ENCODE measurements at regions not wholly inside any gene's neighbourhood (a gene's known extent, or its start where the extent isn't known, plus 50 kb on each side); places are given as distances from the start of the nearest gene placed in this dataset.

- TF ChIP-seq, protein P1, sequence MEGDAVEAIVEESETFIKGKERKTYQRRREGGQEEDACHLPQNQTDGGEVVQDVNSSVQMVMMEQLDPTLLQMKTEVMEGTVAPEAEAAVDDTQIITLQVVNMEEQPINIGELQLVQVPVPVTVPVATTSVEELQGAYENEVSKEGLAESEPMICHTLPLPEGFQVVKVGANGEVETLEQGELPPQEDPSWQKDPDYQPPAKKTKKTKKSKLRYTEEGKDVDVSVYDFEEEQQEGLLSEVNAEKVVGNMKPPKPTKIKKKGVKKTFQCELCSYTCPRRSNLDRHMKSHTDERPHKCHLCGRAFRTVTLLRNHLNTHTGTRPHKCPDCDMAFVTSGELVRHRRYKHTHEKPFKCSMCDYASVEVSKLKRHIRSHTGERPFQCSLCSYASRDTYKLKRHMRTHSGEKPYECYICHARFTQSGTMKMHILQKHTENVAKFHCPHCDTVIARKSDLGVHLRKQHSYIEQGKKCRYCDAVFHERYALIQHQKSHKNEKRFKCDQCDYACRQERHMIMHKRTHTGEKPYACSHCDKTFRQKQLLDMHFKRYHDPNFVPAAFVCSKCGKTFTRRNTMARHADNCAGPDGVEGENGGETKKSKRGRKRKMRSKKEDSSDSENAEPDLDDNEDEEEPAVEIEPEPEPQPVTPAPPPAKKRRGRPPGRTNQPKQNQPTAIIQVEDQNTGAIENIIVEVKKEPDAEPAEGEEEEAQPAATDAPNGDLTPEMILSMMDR (IDR thresholded peaks at IDR 0.05), result no peak
- TF ChIP-seq POLR2A (IDR thresholded peaks at IDR 0.05) (no peak), POLR2AphosphoS5 (IDR thresholded peaks at IDR 0.05; ENCODE audit: insufficient read depth in 1 of 2, low read depth in 1 of 2) (no peak)
Observed at GRCh38 chr13:47144782-47145181, 247.9 kb upstream of the HTR2A start.

Data from vagina (tissue), 2 donors.